HL-60 (cell line): ENCODE measurements at regions not wholly inside any gene's neighbourhood (a gene's known extent, or its start where the extent isn't known, plus 50 kb on each side); places are given as distances from the start of the nearest gene placed in this dataset.

Experiments
- GABPA ChIP-seq: IDR thresholded peaks from 2 replicates; pipeline ENCODE4 v1.6.1; 2012; ENCODE audit warnings: low read depth
- POLR2AphosphoS5 ChIP-seq: IDR thresholded peaks from 2 replicates; pipeline ENCODE4 v1.6.1; 2012; ENCODE audit warnings: low read depth
- TF ChIP-seq, protein P1 (sequence below): IDR thresholded peaks from one replicate; pipeline ENCODE4 v1.5.1; 2011; ENCODE audit warnings: low read length, control low read depth, inconsistent platforms; ENCODE audit not compliant: insufficient read depth
- TF ChIP-seq, protein P2 (sequence below): IDR thresholded peaks from 2 replicates; pipeline ENCODE4 v1.6.1; 2012; ENCODE audit warnings: low read depth; ENCODE audit not compliant: insufficient replicate concordance

GRCh38 chr11:21634491-21634890 is 558.4 kb upstream of the ANO5 start:
- TF ChIP-seq, protein P1, sequence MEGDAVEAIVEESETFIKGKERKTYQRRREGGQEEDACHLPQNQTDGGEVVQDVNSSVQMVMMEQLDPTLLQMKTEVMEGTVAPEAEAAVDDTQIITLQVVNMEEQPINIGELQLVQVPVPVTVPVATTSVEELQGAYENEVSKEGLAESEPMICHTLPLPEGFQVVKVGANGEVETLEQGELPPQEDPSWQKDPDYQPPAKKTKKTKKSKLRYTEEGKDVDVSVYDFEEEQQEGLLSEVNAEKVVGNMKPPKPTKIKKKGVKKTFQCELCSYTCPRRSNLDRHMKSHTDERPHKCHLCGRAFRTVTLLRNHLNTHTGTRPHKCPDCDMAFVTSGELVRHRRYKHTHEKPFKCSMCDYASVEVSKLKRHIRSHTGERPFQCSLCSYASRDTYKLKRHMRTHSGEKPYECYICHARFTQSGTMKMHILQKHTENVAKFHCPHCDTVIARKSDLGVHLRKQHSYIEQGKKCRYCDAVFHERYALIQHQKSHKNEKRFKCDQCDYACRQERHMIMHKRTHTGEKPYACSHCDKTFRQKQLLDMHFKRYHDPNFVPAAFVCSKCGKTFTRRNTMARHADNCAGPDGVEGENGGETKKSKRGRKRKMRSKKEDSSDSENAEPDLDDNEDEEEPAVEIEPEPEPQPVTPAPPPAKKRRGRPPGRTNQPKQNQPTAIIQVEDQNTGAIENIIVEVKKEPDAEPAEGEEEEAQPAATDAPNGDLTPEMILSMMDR = no peak
- TF ChIP-seq POLR2AphosphoS5 (no peak), GABPA (no peak)
- TF ChIP-seq, protein P2, sequence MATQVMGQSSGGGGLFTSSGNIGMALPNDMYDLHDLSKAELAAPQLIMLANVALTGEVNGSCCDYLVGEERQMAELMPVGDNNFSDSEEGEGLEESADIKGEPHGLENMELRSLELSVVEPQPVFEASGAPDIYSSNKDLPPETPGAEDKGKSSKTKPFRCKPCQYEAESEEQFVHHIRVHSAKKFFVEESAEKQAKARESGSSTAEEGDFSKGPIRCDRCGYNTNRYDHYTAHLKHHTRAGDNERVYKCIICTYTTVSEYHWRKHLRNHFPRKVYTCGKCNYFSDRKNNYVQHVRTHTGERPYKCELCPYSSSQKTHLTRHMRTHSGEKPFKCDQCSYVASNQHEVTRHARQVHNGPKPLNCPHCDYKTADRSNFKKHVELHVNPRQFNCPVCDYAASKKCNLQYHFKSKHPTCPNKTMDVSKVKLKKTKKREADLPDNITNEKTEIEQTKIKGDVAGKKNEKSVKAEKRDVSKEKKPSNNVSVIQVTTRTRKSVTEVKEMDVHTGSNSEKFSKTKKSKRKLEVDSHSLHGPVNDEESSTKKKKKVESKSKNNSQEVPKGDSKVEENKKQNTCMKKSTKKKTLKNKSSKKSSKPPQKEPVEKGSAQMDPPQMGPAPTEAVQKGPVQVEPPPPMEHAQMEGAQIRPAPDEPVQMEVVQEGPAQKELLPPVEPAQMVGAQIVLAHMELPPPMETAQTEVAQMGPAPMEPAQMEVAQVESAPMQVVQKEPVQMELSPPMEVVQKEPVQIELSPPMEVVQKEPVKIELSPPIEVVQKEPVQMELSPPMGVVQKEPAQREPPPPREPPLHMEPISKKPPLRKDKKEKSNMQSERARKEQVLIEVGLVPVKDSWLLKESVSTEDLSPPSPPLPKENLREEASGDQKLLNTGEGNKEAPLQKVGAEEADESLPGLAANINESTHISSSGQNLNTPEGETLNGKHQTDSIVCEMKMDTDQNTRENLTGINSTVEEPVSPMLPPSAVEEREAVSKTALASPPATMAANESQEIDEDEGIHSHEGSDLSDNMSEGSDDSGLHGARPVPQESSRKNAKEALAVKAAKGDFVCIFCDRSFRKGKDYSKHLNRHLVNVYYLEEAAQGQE = no peak
